IMR-90 (cell line): ENCODE measurements at regions not wholly inside any gene's neighbourhood (a gene's known extent, or its start where the extent isn't known, plus 50 kb on each side); places are given as distances from the start of the nearest gene placed in this dataset.

Experiments used
- ATAC-seq: fragments of 200-7000 bp; cut with Tn5 transposase; 2 replicates; pipeline ENCODE4 v1.9.1; 2020; ENCODE audit warnings: low read depth, mild to moderate bottlenecking, moderate library complexity
- BruUV-seq: library from RNA; stranded (reverse); fragments of 400-500 nt; replicated peaks from 2 replicates; lab custom pipeline; 2021; lab: Mats Ljungman, UMichigan
- CTCF ChIA-PET: fragments of 300-600 bp; formaldehyde crosslinking; extraction: SDS; loops from one replicate; lab custom pipeline; 2021; ENCODE audit warnings: antibody characterized with exemption; lab: Yijun Ruan, JAX
- POLR2A ChIA-PET: fragments of 300-600 bp; sonication (Branson Sonifier 250); formaldehyde crosslinking; loops from one replicate; lab custom pipeline; 2022; ENCODE audit warnings: antibody characterized with exemption; ENCODE audit not compliant: unreplicated experiment; lab: Charles Lee
- DNase-seq: peaks from one replicate; pipeline ENCODE4 v3.0.0; 2013
- H2AFZ ChIP-seq: replicated peaks from 2 replicates; pipeline ENCODE3; 2013; ENCODE audit warnings: low read length, mild to moderate bottlenecking; ENCODE audit not compliant: poor library complexity
- H2AK5ac ChIP-seq: 2 replicates; pipeline ENCODE4 v1.6.1; 2013; ENCODE audit warnings: low read depth, low read length, inconsistent platforms
- H2AK9ac ChIP-seq: replicated peaks from 2 replicates; pipeline ENCODE3; 2013; ENCODE audit warnings: mild to moderate bottlenecking, low read depth, low read length, moderate library complexity; ENCODE audit not compliant: poor library complexity
- H2BK120ac ChIP-seq: 2 replicates; pipeline ENCODE4 v1.6.1; 2013; ENCODE audit warnings: low read depth, low read length, inconsistent platforms
- H2BK15ac ChIP-seq: 3 replicates; pipeline ENCODE4 v1.6.1; 2013; ENCODE audit warnings: low read depth, low read length, inconsistent platforms
- H2BK20ac ChIP-seq: 2 replicates; pipeline ENCODE4 v1.6.1; 2013; ENCODE audit warnings: low read depth, mild to moderate bottlenecking, inconsistent platforms, low read length, moderate library complexity
- H2BK5ac ChIP-seq: 2 replicates; pipeline ENCODE4 v1.6.1; 2013; ENCODE audit warnings: mild to moderate bottlenecking, low read depth, low read length, inconsistent platforms; ENCODE audit not compliant: poor library complexity, severe bottlenecking
- H3K14ac ChIP-seq: replicated peaks from 2 replicates; pipeline ENCODE4 v1.6.1; 2013; ENCODE audit warnings: low read depth, low read length, inconsistent platforms
- H3K18ac ChIP-seq: 2 replicates; pipeline ENCODE4 v1.6.1; 2013; ENCODE audit warnings: low read depth, low read length, control low read depth
- H3K23ac ChIP-seq: 2 replicates; pipeline ENCODE4 v1.6.1; 2013; ENCODE audit warnings: low read depth, low read length, inconsistent platforms
- H3K27ac ChIP-seq: 2 replicates; pipeline ENCODE4 v1.5.1; 2013; ENCODE audit warnings: mild to moderate bottlenecking, control low read depth, low read length; ENCODE audit not compliant: insufficient read depth
- H3K27me3 ChIP-seq: 2 replicates; pipeline ENCODE4 v1.6.1; 2013; ENCODE audit warnings: low read length; ENCODE audit not compliant: control insufficient read depth, insufficient read depth
- H3K36me3 ChIP-seq: 2 replicates; pipeline ENCODE4 v1.6.1; 2013; ENCODE audit warnings: low read length, mixed read lengths; ENCODE audit not compliant: control insufficient read depth, insufficient read depth
- H3K4ac ChIP-seq: 2 replicates; pipeline ENCODE4 v1.6.1; 2013; ENCODE audit warnings: low read depth, low read length, inconsistent platforms
- H3K4me1 ChIP-seq: 2 replicates; pipeline ENCODE4 v1.6.1; 2013; ENCODE audit warnings: low read length, mixed read lengths; ENCODE audit not compliant: control insufficient read depth, insufficient read depth
- H3K4me2 ChIP-seq: 2 replicates; pipeline ENCODE4 v1.6.1; 2013; ENCODE audit warnings: low read depth, mild to moderate bottlenecking, control low read depth, low read length, moderate library complexity
- H3K4me3 ChIP-seq: 2 replicates; pipeline ENCODE4 v1.5.1; 2013; ENCODE audit warnings: low read depth, mild to moderate bottlenecking, control low read depth, low read length, moderate library complexity; ENCODE audit not compliant: insufficient read depth
- H3K56ac ChIP-seq: 2 replicates; pipeline ENCODE4 v1.6.1; 2013; ENCODE audit warnings: low read length, inconsistent platforms; ENCODE audit not compliant: insufficient read depth; ENCODE audit errors: extremely low read depth
- H3K79me1 ChIP-seq, 2 experiments: 2 replicates each; pipeline ENCODE4 v1.6.1; 2013; ENCODE audit warnings: low read length in 2 of 2, inconsistent platforms in 1 of 2, low read depth in 1 of 2
- H3K9ac ChIP-seq: 2 replicates; pipeline ENCODE4 v1.6.1; 2013; ENCODE audit warnings: low read depth, low read length, control low read depth
- H3K9me1 ChIP-seq: 2 replicates; pipeline ENCODE4 v1.6.1; 2013; ENCODE audit warnings: low read length, inconsistent platforms; ENCODE audit not compliant: insufficient read depth
- H3K9me3 ChIP-seq: 2 replicates; pipeline ENCODE4 v1.6.1; 2013; ENCODE audit warnings: low read length; ENCODE audit not compliant: control insufficient read depth, insufficient read depth
- H4K20me1 ChIP-seq: 2 replicates; pipeline ENCODE4 v1.6.1; 2013; ENCODE audit warnings: low read length, inconsistent platforms; ENCODE audit not compliant: insufficient read depth
- H4K5ac ChIP-seq: 2 replicates; pipeline ENCODE4 v1.6.1; 2013; ENCODE audit warnings: mild to moderate bottlenecking, low read depth, low read length, control low read depth
- H4K8ac ChIP-seq, 2 experiments: 2 replicates each; pipeline ENCODE4 v1.6.1; 2013; ENCODE audit warnings: low read depth in 2 of 2, low read length in 2 of 2, control low read depth in 1 of 2, inconsistent platforms in 1 of 2
- H4K91ac ChIP-seq: 2 replicates; pipeline ENCODE4 v1.6.1; 2013; ENCODE audit warnings: low read depth, low read length, inconsistent platforms; ENCODE audit not compliant: insufficient read depth
- CEBPB ChIP-seq: IDR thresholded peaks from 2 replicates; pipeline ENCODE4 v1.6.1; 2012; ENCODE audit warnings: low read depth, low read length, improper control_type of control experiment
- FOS ChIP-seq: fragments of 150-350 bp; IDR thresholded peaks from 2 replicates; pipeline ENCODE4 v1.6.1; 2016; ENCODE audit warnings: low read depth, low read length
- dilution Hi-C: fragments of 300-500 bp; cut with HindIII; formaldehyde crosslinking; loops from one replicate; pipeline ENCODE4 v1.14.3; 2018; ENCODE audit warnings: low sequenced_read_pairs; ENCODE audit not compliant: unreplicated experiment
- in situ Hi-C: fragments of 300-500 bp; cut with MboI; formaldehyde crosslinking; loops from 3 replicates; pipeline ENCODE4 v1.14.3; 2019; ENCODE audit warnings: low sequenced_read_pairs, inconsistent platforms, mixed read lengths
- intact Hi-C: fragments of 100-400 bp; cut with micrococcal nuclease; formaldehyde crosslinking; loops from 2 replicates; pipeline ENCODE4 v1.10.0; 2022

- CTCF ChIA-PET: interaction anchor here (0.6 kb wide), 1 partner anchor 11 kb away, joined by 4 read pairs; no protein-coding TSS in a partner anchor
- no peak overlapping the region for H2BK15ac ChIP-seq
- POLR2A ChIA-PET: no interaction called here
- in situ Hi-C loops (no loop called here), intact Hi-C loops (loop anchor here (5.0 kb wide), 1 partner anchor 274 kb away; no protein-coding TSS in a partner anchor), dilution Hi-C loops (no loop called here)
- no peak overlapping the region for H2AFZ ChIP-seq
- no peak overlapping the region for H2AK9ac ChIP-seq
- no peak overlapping the region for H3K14ac ChIP-seq
- no peaks in the 10 kb centered on the region for H3K9me1 ChIP-seq
- no peaks in the 10 kb centered on the region for H3K36me3 ChIP-seq
- H3K56ac ChIP-seq: no peak overlapping the region
- no peak overlapping the region for H4K91ac ChIP-seq
- peak; percentile 75 for TF ChIP-seq CEBPB
- TF ChIP-seq FOS: no peak
- H3K4me2 ChIP-seq: no peak overlapping the region
- no peak overlapping the region for H3K4ac ChIP-seq
- no peak overlapping the region for H2AK5ac ChIP-seq
- H4K8ac ChIP-seq: no peak overlapping the region
- H2BK5ac ChIP-seq: no peak overlapping the region
- no peaks in the 10 kb centered on the region for H3K27me3 ChIP-seq
- H4K5ac ChIP-seq: no peak overlapping the region
- no peak for ATAC-seq
- no peak overlapping the region for H3K18ac ChIP-seq
- no peak overlapping the region for H2BK120ac ChIP-seq
- H3K9me3 ChIP-seq: no peaks in the 10 kb centered on the region
- H3K27ac ChIP-seq: no peak overlapping the region
- no peak overlapping the region for H2BK20ac ChIP-seq
- DNase-seq: no peak
- no peak overlapping the region for H3K9ac ChIP-seq
- no peaks in the 10 kb centered on the region for H3K4me1 ChIP-seq
- BruUV-seq: no TSS peak
- H3K23ac ChIP-seq: no peak overlapping the region
- H4K20me1 ChIP-seq: no peaks in the 10 kb centered on the region
- no peaks in the 10 kb centered on the region for H3K79me1 ChIP-seq
- H3K4me3 ChIP-seq: no peak overlapping the region
These were observed 453.4 kb upstream of the ROBO2 start for GRCh38 chr3:76586471-76586870.
